ENCODE measurements at regions not wholly inside any gene's neighbourhood (a gene's known extent, or its start where the extent isn't known, plus 50 kb on each side); places are given as distances from the start of the nearest gene placed in this dataset.

DNA sequence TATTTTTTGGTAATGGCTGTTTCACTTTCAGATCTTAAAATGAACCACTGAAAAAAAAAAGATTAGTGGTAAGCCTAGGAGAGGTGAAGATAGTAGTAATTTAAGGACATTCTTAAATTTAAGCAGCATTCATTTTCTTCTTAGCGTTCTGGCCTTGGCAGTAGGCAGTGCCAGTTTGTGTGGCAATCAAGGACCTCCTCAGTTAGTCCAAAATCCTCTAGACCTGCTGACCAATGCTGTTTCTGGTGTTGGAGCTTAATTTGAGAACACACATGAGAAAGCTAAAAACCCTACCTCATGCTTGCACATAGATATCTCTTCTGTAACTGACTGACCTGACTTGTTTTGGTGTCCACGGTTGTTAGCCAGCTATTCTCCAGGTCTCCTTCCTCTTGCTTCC is 219.8 kb upstream of the RGS6 start:
- DNase-seq (ENCODE audit: low read depth), result no peak

DNA sequence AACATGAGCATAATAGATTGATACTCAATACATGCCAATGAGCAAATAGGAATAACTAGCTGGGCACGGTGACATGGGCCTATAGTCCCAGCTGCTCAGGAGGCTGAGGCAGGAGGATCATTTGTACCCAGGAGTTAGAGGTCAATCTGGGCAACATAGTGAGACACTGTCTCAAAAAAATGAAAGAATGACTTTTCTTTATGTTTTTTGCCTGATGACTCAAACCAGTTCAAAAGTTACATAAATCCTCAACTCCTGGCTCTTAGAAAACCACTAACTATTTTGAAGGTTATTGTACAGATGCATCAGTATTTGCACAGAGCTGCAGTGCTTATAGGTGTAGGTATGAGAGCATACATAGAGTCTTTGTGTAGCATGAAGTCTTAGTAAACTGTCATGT is 219.2 kb upstream of the RGS6 start:
- DNase-seq (ENCODE audit: low read depth), result no peak

DNA sequence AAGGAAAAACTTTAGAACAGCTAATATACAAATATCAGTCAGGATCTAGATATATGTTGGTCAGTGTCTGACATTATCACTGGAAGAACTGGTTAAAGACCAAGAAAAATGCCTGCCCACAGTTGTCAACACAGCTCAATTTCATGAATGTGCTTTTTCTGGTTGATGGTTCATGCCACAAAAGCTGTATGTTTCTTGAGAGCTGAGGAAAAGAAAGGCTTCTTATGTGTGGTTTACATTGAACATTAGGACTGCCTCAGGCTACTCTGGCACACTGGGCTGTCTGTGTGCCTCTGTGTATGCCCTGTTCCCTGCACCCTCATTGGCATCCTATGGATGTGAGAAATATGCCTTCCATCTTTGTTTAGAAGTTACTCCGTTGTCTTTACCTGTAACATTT is 218.8 kb upstream of the RGS6 start:
- DNase-seq (ENCODE audit: low read depth), result no peak

DNA sequence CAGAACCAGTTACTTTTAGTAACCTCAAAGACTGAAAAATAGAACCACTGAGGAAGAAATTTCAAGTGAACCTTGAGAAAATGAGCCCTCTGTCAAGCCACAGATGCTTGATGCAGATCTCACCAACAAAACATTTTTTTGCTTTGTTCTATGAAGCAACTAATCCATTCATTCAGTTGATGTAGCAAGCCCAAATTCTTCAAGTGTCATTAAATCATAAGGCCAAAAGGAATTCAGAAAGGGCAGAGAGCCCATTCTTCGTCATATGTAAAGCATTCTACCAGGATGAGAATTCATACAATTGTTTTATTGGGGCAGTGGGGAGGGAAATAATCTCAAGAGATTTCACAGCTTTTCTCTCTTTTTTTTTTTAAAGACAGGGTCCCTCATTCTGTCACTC is 218.0 kb upstream of the RGS6 start:
- peak; percentile 64 for DNase-seq (ENCODE audit: low read depth)

DNA sequence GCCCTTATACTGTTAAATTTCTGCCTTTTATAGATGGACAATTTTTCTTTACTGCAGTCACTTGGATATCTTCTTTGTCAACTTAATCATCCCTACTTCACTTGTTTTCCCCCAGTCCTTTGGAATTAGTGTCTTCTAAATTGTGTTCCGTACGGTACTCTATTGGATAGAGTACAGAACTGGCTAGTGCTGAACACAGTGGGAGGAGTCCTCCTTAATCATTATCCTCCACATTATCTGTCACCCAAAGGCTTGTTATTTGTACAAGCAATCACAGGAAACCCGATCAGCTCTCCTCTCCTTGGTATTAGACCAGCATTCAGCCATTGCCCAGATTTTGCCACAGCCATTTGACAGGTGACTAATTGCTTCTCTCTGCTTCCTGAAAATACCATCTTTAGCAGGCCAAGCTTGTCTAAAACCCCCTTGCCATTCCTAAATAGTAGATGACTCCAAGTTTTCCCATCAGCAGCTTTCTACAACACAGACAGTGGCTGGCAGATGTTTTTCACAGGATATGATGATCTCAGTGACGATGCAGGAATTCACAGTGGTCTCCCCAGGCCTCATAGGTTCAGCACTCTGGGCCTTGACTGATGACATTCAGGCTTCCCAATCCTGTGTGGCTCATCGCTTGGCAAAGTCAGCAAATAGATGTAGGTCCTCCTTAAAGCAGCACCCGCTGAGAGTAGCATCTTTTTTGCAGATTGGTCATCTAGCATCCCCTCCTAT is 216.0 kb upstream of the RGS6 start:
- no peak for DNase-seq (ENCODE audit: low read depth)

DNA sequence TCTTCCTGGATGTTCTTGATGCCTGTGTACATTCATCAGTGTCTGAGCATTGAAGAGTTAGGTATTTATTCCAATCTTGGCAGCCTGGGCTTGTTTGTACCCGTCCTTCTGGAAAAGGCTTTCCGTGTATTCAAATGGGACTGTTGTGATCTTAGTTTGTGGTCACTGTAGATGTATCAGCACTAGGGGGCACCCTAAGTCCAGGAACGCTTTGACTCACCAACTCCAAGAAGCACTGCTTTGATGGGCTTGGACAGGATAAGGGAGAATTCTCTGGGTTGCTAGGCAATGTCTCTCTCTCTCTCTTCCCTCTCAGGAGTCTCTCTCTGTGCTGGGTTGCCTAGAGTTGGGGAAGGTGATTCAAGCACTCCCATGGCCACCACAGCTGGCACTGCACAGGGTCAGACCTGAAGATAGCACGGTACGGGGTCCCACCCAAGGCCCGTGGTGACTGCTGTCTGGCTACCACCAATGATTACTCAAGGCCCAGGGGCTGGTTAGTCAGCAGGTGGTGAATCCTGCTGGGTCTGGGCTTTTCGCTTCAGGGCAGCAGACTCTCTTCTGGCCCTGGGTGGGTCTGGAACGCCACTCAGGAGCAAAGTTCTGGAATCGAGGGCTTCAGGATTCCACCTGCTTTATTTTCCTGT is 211.1 kb upstream of the RGS6 start:
- peak; percentile 78 for DNase-seq (ENCODE audit: low read depth)

DNA sequence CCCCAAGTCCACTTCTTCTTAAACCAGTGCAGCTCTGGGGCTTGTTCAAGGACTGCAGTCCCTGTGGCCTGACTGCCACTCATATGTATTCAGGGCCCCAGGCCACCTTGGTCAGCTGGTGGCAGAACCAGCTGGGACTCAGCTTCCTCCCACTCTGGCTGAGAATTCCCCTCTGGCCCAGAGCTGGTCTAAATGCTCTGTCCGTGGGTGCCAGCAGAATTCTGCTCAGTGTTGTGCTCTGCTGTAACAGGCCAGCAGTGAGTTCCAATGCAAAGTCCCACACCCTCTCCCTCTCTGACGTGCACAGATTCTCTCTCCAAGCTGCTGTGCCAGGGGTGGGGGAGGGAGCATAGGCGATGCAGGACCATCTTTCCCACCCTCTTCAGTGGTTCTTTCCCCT is 210.4 kb upstream of the RGS6 start:
- DNase-seq (ENCODE audit: low read depth), result no peak

DNA sequence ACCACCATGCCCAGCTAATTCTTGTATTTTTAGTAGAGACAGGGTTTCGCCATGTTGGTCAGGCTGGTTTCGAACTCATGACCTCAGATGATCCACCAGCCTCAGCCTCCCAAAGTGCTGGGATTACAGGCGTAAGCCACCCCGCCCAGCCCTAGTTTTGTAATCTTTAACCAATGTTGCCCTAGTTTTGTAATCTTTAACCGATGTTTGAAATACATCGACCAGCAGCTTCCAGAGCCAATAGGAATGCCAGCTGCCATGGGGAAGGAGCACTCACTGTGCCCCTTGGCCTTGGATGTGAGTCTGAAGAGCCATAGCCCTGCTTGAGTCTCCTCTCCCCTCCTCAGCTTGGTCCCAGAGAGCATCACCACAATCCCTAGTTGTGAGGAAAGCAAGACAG is 209.3 kb upstream of the RGS6 start:
- DNase-seq (ENCODE audit: low read depth), result no peak

DNA sequence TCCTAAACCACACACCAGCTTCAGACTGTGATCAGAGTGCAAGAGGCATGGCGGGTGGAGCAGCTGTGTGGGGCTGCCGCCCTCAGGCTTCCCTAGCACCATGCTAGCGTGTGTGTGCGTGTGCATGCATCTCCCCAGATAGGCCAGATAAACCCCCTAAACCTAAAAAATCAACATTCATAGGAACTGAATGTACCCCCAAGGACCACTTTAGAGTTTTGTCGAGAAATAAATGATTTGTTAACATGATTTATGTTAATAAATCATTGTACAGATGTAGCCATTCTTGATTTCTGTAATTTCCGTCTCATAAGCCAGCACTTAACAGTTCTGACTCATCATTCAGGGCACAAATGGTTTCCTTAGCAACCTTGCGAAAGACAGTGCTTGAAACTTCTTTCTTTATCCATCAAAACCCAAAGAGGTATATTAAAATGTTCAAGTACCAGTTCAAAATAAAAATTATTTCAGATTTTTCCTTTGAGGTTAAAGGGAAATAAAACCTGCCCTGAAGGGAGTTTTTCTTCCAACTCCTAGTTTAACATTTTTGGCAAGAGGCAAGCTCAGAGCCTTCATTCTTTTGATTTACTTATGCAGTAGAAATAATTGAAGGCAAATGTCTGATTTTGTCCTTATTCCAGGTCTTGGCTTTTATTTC is 206.2 kb upstream of the RGS6 start:
- peak; percentile 85 for DNase-seq (ENCODE audit: low read depth)

DNA sequence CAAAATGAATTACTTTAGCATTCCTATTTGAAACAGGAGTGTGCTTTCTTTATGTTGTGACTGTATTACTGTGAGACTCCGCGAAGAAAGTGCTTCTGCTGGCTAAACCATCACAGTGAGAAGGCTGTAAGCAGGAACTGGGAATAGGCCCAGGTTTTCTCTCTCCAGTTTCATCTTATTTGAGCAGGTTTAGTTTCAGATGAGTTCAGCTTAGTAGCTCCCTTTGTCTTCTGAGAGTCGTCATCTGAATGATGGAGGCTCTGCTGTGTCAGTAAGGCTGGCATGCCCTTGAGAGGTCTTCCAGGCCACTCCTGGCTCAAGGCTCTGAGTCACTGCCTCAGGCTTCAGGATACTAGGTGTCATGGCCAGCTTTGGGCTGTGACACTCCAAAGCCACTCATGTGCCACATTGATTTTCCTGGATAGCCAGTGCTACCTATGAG is 205.6 kb upstream of the RGS6 start:
- DNase-seq (ENCODE audit: low read depth), result peak; percentile 43

DNA sequence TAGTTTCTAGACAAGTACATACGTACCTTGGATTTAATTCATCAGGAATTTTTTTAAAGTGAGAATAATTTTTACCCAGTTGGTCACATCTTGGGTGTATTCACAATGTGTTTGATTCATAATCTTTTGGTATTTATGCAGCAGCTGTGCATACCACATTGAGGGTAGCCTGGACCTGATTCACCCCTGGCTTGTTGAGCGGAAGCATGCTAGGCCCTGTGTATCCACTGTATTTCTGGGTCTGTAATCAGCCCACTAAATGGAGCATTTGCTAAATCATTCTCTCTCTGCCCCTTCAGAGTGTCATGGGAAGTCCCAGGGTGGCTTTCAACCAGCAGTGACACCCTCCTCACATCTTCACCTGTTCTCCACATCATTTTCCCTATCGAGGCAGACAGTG is 203.8 kb upstream of the RGS6 start:
- no peak for DNase-seq (ENCODE audit: low read depth)

DNA sequence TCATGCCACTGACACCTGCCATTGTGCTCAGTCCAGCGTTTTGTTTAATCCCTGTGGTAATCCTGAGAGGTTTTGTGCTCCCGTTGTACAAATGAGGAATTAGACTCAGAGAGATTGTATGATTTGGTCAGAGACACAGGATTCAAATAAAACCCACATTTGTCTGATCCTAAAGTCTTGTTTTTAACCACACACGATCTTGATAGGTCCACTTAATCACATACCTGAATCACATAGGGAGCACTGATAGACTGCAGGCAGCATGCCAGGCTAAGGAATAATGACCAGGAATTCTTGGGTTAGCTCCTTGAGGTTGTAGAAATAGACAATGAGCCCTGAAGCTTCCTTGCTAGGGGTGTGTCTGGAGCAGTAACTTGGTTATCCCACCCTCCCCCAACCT is 202.6 kb upstream of the RGS6 start:
- no peak for DNase-seq (ENCODE audit: low read depth)

DNA sequence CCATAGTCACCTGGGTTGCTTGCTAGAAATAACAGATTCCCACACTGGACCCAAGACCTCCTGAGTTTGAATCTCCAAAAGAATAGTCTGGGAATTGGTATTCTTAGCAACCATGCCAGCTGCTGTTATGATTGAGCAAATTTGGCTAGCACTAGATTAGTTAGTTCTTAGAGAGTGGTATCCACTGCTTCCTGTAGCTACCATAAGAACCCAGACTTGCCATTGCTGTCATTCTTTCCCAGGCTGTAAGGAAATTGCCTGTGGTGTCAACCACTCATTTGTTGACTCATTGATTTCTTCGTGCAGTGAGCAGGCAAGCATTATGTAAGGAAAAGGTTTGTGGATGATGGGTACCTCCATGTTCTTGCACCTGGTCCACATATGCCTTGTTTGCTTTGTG is 201.8 kb upstream of the RGS6 start:
- DNase-seq (ENCODE audit: low read depth), result no peak

DNA sequence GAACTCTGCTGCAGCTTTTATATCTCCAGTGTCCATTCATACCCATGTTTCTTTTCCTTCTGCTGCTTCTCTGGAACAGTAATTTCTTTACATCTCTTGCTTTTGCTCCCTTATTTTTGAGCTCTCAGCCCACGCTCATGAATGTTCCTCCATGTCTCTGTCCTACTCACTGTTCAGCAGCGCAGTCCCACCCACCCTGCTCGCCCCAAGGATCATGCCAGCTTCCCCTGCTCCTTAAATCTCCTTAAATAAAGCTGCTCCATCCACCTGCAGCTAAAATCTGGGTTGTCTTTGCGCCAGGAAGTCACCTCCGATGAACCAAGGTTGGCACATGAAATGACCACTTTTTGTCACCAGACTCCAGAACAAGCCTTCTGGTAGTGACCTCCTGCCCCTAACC is 201.1 kb upstream of the RGS6 start:
- no peak for DNase-seq (ENCODE audit: low read depth)

DNA sequence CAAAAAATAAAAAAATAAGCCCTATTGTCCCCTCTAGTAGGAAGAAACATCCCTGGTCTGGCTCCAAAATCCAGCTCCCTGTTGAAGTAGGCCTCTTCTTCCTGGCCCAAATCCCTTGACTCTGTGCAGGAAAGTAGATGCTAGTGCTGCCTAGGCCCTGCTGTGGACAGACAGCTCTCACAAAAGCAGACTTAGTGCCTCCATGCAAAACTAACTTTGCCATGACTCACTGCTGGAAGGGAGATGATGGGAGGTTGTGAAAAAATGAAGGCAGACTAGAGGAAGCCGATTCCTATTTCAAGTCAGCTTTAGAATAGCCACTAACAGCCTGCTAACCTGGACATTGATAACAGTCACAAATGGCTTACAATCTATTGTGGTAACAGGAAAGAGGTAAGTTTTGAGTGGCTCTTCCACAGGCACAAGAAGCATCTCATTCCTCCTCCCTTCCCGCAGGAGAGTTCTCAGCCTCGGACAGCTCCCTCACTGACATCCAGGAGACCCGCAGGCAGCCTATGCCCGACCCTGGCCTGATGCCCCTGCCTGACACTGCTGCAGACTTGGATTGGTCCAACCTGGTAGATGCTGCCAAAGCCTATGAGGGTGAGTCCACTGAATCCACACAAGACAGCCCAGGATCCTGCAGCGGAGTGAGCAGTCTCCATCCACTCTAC is 198.9 kb upstream of the RGS6 start:
- peak; percentile 13 for DNase-seq (ENCODE audit: low read depth)

DNA sequence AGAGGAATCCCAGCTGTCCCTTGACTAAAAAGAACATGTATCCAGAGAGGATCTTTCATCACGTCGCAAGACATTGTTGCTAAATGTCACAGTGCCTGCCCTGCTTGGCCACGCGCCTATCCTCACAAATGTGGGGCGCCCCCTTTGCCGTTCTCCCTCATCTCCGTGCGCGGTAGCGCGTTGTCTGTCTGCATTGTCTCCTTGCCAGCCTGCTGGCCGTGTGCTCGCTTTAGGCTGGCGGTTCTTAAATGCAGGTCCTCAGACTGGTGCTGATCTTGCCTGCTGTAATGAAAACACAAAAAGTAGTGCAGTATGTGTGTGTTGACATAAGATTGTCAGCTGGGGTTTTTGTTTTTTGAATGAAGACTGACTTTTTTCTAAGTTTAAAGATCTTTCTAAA is 198.2 kb upstream of the RGS6 start:
- no peak for DNase-seq (ENCODE audit: low read depth)

DNA sequence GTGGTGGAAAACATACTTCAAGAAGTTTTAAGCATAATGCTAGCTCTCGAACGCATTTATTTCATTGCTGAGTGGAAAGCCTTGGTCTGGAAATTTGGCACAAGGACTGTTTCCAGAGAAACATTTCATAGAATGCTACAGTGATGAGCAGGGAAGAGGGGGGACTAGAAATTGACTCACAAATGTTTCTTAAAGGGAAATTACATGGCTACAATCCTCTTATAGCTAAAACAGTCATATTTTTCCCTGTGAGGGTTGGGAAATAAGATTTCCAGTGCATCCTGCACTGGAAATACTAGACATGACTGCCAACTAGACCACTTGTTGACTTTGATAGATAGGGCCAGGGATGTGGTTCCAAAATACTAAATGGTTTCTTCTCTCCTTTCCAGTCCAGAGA is 197.3 kb upstream of the RGS6 start:
- no peak for DNase-seq (ENCODE audit: low read depth)

DNA sequence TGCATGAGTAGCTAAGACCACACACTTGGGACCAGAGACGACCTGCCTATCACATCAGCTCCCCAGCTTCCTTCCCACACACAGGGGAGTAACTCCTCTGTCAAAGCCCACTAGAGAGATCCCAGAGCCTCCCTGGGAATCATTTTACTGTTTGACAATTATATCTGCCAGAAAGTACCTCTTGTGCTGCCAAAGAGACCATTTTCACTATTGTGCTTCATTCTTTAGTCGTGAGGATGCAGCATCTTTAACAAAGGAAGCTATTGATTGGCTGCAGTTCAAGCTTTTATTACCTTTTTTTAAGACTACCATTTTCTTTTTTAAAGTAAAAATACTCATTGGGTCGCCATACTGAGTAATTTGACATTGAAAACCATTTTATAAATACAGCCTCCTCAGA is 194.5 kb upstream of the RGS6 start:
- DNase-seq (ENCODE audit: low read depth), result no peak

DNA sequence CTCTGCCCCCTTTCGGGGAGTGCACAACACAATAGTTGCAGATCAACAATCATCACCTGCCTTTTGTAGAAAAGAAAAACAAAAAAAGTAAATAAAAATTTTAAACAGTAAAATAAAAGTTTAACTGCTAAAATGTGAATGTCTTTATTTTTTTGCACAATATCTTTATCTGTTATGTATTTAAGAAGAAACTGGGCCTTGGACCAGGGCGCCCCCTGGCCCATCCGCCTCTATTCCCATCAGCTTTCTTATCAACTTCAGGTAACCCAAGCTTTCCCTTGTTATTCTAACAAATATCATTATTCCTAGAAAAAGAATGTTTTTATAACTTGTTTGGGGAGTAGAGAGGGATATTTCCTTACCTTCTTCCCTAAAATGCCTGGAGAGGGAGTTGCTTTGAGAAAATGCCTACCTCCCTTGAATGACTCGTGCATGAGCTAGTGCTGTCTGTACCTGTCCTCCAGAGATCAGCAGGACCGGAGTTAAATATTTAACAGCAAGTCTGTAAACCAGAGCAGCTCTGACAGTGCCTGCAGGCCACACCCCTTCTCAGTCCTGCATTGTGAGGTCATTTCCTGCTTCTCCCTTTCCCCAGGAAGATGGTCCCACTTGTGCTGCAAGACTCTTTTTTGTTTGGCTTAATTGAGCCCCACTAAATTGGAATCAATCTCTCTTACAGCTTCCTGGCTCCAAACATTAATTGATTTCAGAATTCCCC is 192.8 kb upstream of the RGS6 start:
- no peak for DNase-seq (ENCODE audit: low read depth)

DNA sequence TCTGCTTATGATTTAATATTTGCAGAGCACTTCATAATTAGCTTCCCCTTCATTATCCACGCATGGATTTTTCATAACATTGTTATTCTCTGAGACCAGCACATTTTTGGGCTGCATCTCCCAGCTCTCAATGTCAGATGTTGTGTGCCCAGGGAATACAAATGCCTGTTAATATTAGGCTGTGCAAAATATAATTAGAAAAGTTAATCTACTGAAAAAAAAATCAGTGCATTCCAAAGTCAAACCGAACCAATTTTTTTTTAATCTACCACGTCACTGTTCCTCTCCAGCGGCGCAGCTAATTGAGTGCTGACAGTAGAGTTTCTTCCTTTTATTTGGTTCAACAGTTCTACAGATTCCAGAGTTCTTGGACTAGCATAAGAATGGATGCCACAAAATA is 191.0 kb upstream of the RGS6 start:
- DNase-seq (ENCODE audit: low read depth), result no peak

DNA sequence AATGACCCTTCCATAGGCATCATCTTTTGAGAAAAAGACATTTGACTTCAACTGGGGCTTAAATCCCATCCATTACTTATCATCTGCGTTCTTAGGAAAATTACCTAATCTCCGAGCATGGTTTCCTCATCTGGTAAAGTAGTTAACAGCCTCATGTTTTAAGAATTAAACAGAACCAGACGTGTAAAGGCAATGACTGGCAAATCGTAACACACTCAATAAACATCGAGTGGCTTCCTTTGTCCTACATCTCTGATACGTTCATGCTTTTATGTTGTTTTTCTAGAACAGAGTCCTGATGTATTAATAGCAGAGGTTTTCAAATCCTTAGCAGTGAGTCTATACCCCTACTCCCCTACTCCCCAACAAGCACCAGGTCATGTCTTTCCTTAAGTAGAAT is 189.7 kb upstream of the RGS6 start:
- DNase-seq (ENCODE audit: low read depth), result no peak

DNA sequence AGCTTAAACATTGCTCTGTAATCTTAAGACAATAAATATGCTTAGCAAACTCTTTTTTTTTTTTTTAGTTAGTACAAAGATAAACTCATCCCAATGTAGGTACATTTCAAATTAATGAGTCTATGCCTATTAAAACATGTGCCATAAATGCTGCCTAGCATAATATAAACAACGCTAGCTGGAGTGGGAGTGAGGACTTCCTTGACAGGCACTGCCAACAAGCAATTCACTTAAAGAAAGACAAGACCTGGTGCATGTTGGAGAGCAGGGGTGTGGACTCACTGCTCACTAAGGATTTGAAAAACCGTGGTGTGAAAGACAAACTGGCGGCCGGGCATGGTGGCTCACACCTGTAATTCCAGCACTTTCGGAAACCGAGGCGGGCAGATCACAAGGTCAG is 187.2 kb upstream of the RGS6 start:
- no peak for DNase-seq (ENCODE audit: low read depth)
